ENCODE measurements at regions not wholly inside any gene's neighbourhood (a gene's known extent, or its start where the extent isn't known, plus 50 kb on each side); places are given as distances from the start of the nearest gene placed in this dataset.
A peak's percentile ranks its signal among the peaks of the same experiment; 100 is the strongest.
"Not testable (repeated sequence)": the region's sequence is repeated elsewhere in the genome, so short reads cannot be mapped to it uniquely, and the experiment has no call there.

DNA sequence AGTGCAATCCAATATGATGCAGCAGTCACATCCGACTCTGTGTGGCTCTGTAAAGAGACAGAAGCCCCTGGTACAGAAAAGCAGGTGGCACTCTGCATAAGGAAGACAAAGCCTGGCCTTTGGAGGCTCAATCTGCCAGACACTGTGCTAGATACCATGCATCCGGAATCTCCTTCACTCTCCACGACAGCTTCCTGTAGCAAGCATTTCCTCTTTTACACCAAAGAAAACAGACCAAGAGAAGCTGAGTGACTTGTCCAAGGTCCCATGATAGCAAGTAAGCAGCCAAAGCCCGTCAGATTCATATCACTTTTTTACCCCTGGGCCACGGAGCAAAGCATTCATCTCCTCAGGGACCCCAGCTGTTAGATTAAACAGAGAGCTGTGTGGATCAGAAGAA, 64.2 kb upstream of the SMIM23 start:
- DNase-seq, result no peak

DNA sequence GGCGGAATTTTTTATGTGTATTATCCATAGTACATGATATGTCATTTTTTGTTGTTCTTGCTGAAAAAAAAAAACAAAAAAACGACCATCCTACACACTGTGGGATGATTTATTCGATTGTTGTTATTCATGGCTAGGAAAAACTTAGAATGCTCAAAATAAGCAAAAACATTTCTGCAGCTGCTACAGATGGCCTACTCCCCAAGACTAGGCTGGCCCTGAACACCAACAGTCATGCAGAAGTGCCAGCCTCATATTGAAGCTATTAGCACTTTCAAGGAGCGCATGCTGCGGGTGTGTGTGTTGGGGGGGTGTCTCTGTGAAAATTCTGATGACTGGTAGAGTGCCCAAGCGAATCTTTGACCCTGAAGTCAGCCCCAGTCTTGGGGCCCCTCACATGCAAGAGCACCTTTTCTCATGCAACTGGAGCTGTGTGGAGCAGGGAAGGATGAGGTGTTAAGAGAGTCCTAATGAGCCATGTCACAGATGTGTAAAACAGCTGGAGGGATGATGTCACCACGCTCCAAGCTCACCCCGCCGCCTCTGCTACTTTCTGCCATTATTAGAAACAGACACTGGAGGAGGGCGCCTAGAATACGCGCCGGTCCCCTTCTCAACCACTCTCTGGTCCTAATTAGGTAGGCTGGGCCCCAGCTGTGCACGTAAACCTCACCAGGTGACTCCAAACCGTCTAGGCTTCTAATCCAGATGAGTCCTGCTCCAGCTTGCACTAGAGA, 61.0 kb upstream of the SMIM23 start:
- DNase-seq, result peak; percentile 56

DNA sequence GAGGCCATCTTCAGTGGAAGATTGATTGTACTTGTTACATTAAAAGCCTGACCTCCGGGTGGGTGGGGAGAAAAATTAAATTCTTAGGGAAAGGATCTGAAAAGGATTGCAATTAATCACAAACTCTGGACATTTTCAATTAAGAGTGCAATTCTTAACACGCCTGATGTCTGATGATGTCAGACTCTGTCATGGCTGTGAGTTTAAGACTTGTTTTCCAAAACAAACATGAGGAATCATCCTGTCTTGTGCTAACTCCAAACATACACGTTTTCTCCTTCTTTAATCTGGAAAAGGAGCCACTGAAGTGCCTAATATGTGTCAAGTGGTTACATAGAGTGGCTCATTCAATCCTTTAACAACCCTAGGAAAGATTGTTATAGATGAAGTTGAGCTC, 60.4 kb upstream of the SMIM23 start:
- peak; percentile 14 for DNase-seq

DNA sequence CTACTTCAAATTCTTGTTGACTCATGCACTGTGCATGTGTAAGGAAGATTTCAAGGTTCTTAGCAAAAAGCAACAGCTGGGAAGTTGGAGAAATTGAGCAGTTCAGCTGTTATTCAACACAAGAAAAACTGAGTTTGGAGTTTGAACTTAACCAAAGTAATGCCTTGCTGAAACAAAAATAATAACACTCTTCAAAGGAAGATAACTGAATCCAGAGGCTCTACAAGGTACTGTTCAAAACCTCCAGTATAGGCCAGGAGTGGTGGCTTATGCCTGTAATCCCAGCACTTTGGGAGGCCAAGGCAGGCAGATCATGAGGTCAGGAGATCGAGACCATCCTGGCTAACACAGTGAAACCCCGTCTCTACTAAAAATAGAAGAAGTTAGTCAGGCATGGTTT, 58.8 kb upstream of the SMIM23 start:
- not testable (repeated sequence) for DNase-seq

DNA sequence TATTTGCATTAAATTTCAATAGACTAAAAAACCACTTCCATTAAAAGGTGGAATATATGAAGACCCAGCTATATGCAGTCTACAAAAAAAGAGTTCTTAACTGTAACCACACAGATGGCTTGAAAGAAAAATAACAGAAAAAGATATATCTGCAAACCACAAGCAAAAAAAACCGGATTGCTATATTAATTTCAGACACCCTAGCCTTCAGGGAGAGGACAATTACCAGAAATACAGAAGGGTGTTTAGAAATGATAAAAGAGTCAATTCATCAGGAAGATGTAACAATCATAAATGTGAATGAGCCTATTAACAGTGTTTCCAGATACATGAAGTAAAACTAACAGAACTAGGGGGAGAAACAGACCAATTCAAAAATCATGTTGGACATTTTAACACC, 56.9 kb upstream of the SMIM23 start:
- no peak for DNase-seq
